H1 (cell line): ENCODE measurements at regions not wholly inside any gene's neighbourhood (a gene's known extent, or its start where the extent isn't known, plus 50 kb on each side); places are given as distances from the start of the nearest gene placed in this dataset.

Experiments
- BCL11A ChIP-seq, 2 experiments: IDR thresholded peaks; one replicate each; pipeline ENCODE4 v1.6.1; 2011; ENCODE audit warnings: low read depth in 2 of 2, low read length in 2 of 2, mild to moderate bottlenecking in 2 of 2
- CHD1 ChIP-seq: IDR thresholded peaks from 2 replicates; pipeline ENCODE4 v1.6.1; 2012; ENCODE audit warnings: low read depth, low read length, improper control_type of control experiment
- CTCF ChIP-seq, 3 experiments: IDR thresholded peaks; 1 replicate in 2 of 3; 2 replicates in 1 of 3; pipeline versions ENCODE4 v1.5.1 to v1.6.1; 2011; ENCODE audit warnings: low read length in 3 of 3, mild to moderate bottlenecking in 3 of 3, inconsistent platforms in 2 of 3, low read depth in 1 of 3, moderate library complexity in 1 of 3; ENCODE audit not compliant: insufficient read depth in 1 of 3; ENCODE audit errors: control extremely low read depth in 1 of 3
- FOSL1 ChIP-seq: IDR thresholded peaks from 2 replicates; pipeline ENCODE4 v1.6.1; 2011; ENCODE audit warnings: mild to moderate bottlenecking, low read depth, low read length, moderate library complexity; ENCODE audit not compliant: insufficient read depth
- GTF2F1 ChIP-seq: IDR thresholded peaks from 2 replicates; pipeline ENCODE4 v1.6.1; 2012; ENCODE audit warnings: low read depth, low read length, improper control_type of control experiment, borderline replicate concordance
- POLR2A ChIP-seq, 2 experiments: IDR thresholded peaks; 1 replicate in 1 of 2; 2 replicates in 1 of 2; pipeline ENCODE4 v1.6.1; 2011; ENCODE audit warnings: low read depth in 2 of 2, low read length in 2 of 2, mild to moderate bottlenecking in 2 of 2; ENCODE audit errors: control extremely low read depth in 1 of 2

- TF ChIP-seq CTCF (IDR thresholded peaks at IDR 0.05; ENCODE audit: control extremely low read depth in 1 of 3, insufficient read depth in 1 of 3, low read depth in 1 of 3, low read length in 3 of 3) (no peak), GTF2F1 (no peak), FOSL1 (no peak), CHD1 (no peak), POLR2A (IDR thresholded peaks at IDR 0.05; ENCODE audit: control extremely low read depth in 1 of 2, low read depth in 2 of 2, low read length in 2 of 2) (no peak), BCL11A (IDR thresholded peaks at IDR 0.05; ENCODE audit: low read depth in 2 of 2, low read length in 2 of 2) (no peak)
Observed at GRCh38 chr4:19301527-19301926, 950.2 kb upstream of the SLIT2 start.
